Dendritic cell treated with granulocyte-macrophage colony-stimulating factor and Interleukin-4, amounts not matched to agents 40 ng/mL and 50 ng/mL, for 4 days (primary cell): ENCODE measurements at regions not wholly inside any gene's neighbourhood (a gene's known extent, or its start where the extent isn't known, plus 50 kb on each side); places are given as distances from the start of the nearest gene placed in this dataset.

Experiments
- H3K27ac Mint-ChIP-seq: one replicate; pipeline ENCODE4 v1.8.0; 2022; ENCODE audit warnings: mild to moderate bottlenecking, mixed read lengths
- H3K27me3 Mint-ChIP-seq: one replicate; pipeline ENCODE4 v1.8.0; 2022; ENCODE audit warnings: mild to moderate bottlenecking, mixed read lengths
- H3K36me3 Mint-ChIP-seq: one replicate; pipeline ENCODE4 v1.8.0; 2022; ENCODE audit warnings: low read depth, mixed read lengths
- H3K4me1 Mint-ChIP-seq: one replicate; pipeline ENCODE4 v1.8.0; 2022; ENCODE audit warnings: low read depth, mixed read lengths
- H3K4me3 Mint-ChIP-seq: one replicate; pipeline ENCODE4 v1.8.0; 2022; ENCODE audit warnings: mild to moderate bottlenecking, moderate library complexity, mixed read lengths
- H3K9me3 Mint-ChIP-seq: one replicate; pipeline ENCODE4 v1.8.0; 2022; ENCODE audit warnings: mixed read lengths
- intact Hi-C: fragments of 100-400 bp; cut with micrococcal nuclease; formaldehyde crosslinking; loops from one replicate; pipeline ENCODE4 v1.15.0; 2022

DNA sequence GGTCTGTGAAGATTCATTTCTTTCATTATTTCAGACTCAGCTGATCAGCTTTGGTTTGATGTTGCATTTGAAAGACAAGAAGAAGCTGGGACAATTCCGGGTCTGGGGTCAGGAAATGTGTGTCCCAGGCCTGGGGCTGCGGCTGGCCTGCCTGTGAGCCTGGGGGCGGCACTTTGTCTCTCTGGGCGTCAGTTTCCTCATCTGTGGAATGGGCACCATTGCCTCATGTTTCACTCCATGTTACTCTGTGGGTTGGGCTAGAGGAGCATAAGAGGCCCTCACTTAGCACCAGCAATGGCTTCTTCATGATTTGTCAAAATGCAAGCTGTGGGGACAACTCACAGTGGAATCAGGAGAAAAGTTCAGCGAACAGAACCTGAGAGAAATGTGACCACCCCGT, 570.1 kb downstream of the VRK1 start:
- Mint-ChIP-seq H3K4me1 (no peaks in the 10 kb centered on the region), H3K9me3 (no peaks in the 10 kb centered on the region), H3K36me3 (no peaks in the 10 kb centered on the region), H3K4me3 (no peak overlapping the region), H3K27me3 (no peaks in the 10 kb centered on the region), H3K27ac (no peak overlapping the region)
- intact Hi-C loops = no loop called here

- intact Hi-C loops = no loop called here
- H3K9me3 Mint-ChIP-seq = no peaks in the 10 kb centered on the region
- no peaks in the 10 kb centered on the region for H3K27me3 Mint-ChIP-seq
- no peak overlapping the region for H3K4me3 Mint-ChIP-seq
- H3K36me3 Mint-ChIP-seq = no peaks in the 10 kb centered on the region
- H3K27ac Mint-ChIP-seq = no peak overlapping the region
- no peaks in the 10 kb centered on the region for H3K4me1 Mint-ChIP-seq
Observed at GRCh38 chr14:97368049-97368448, 570.9 kb downstream of the VRK1 start.

GRCh38 chr14:97368900-97369564, 571.9 kb downstream of the VRK1 start:
- Mint-ChIP-seq H3K27me3 (peaks cover 2% of the 10 kb centered on the region), H3K36me3 (no peaks in the 10 kb centered on the region), H3K4me1 (no peaks in the 10 kb centered on the region), H3K4me3 (no peak overlapping the region), H3K27ac (no peak overlapping the region), H3K9me3 (no peaks in the 10 kb centered on the region)
- intact Hi-C loops = no loop called here

DNA sequence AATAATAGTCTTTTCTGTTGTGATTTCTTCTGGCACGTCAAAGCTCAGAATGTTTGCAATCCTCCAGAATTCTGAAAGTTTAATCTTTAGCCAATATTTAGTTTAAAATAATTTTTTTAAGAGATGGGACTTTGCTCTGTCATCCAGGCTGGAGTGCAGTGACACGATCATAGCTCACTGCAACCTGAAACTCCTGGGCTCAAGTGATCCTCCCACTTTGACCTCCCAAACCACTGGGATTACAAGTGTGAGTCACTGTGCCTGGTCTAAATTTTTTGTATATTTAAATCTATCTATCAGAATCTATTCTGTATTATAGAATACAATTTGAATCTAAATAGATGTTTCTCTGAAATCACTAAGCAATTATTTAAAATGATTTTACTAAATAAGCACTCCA, 572.7 kb downstream of the VRK1 start:
- Mint-ChIP-seq H3K4me1 (no peaks in the 10 kb centered on the region), H3K36me3 (no peaks in the 10 kb centered on the region), H3K9me3 (no peaks in the 10 kb centered on the region), H3K27me3 (peaks cover 2% of the 10 kb centered on the region), H3K27ac (no peak overlapping the region), H3K4me3 (no peak overlapping the region)
- intact Hi-C loops = no loop called here

DNA sequence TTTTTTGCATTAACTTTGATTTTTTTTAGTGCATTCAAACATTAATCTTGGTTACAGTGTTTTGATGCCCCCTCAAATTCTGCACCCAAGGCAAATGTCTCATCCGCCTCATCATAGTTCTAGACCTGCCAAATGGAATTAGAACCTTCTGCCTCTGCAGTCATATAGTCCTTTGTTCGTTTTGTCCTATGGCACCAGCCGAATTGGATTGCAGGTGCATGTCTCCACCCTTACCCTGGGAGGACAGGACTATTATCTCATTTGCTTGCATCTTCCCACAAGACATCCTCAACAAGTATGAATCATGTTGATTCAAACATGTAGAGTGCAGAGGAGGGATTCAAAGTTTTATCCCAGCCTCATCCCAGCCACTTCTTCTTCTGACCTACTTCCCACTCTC, 579.1 kb downstream of the VRK1 start:
- Mint-ChIP-seq H3K27ac (no peak overlapping the region), H3K4me3 (no peak overlapping the region), H3K9me3 (no peaks in the 10 kb centered on the region), H3K27me3 (peaks cover 6% of the 10 kb centered on the region), H3K4me1 (no peaks in the 10 kb centered on the region), H3K36me3 (no peaks in the 10 kb centered on the region)
- intact Hi-C loops = no loop called here

- Mint-ChIP-seq H3K4me1 (no peaks in the 10 kb centered on the region), H3K27me3 (peaks cover 6% of the 10 kb centered on the region), H3K27ac (no peak overlapping the region)
Observed at GRCh38 chr14:97377550-97377949, 580.4 kb downstream of the VRK1 start.

DNA sequence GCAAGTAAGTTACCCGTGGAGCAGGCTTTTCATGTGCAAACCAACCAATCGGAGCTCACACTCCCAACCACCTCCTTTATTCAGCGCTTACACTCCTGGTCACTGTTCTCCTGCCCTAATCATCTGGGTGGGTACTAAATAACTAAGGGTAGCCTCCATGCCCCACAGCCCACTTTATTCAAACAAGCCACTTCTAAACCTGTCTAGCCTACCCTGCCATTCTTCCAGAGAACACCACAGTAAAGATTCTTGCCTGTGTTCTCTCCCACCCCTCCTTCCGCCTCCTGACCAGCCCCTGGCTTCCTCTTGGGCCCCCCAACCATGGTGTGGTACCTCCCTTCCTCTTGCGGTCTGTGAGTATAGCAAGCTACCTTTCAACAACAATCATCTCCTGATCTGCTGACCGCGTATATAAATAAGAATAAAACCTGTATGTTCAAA, 581.9 kb downstream of the VRK1 start:
- H3K4me1 Mint-ChIP-seq = no peaks in the 10 kb centered on the region
- no peak overlapping the region for H3K4me3 Mint-ChIP-seq
- H3K36me3 Mint-ChIP-seq = no peaks in the 10 kb centered on the region
- H3K27ac Mint-ChIP-seq = no peak overlapping the region
- no peaks in the 10 kb centered on the region for H3K9me3 Mint-ChIP-seq
- intact Hi-C loops = no loop called here
- H3K27me3 Mint-ChIP-seq = peaks cover 4% of the 10 kb centered on the region

More at GRCh38 chr14:97377550-97377949, 580.4 kb downstream of the VRK1 start:
- intact Hi-C loops = no loop called here
- no peak overlapping the region for H3K4me3 Mint-ChIP-seq
- H3K36me3 Mint-ChIP-seq = no peaks in the 10 kb centered on the region
- H3K9me3 Mint-ChIP-seq = no peaks in the 10 kb centered on the region

GRCh38 chr14:97380539-97380941, 583.4 kb downstream of the VRK1 start:
- no peak overlapping the region for H3K27ac Mint-ChIP-seq
- H3K4me1 Mint-ChIP-seq = no peaks in the 10 kb centered on the region
- no peaks in the 10 kb centered on the region for H3K9me3 Mint-ChIP-seq
- H3K36me3 Mint-ChIP-seq = no peaks in the 10 kb centered on the region
- H3K27me3 Mint-ChIP-seq = peaks cover 4% of the 10 kb centered on the region
- intact Hi-C loops = no loop called here
- no peak overlapping the region for H3K4me3 Mint-ChIP-seq

DNA sequence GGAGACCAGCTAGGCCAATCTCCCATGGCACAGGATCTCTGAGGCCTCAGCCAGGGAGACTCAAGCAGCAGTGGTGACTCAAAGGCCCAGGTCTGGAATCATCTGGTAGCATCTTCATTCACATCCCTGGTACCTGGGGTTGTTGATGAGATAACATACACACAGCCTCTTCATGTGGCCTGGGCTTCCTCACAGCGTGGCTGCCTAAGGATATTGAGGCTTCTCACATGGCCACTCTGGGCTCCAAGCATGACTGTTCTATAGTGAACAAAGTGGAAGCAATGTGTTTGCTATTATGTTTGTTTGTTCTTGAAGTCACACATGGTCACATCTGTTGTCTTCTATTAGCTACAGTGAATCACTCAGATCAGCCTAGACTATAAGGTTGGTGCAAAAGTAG, 584.1 kb downstream of the VRK1 start:
- peaks cover 4% of the 10 kb centered on the region for H3K27me3 Mint-ChIP-seq
- no peaks in the 10 kb centered on the region for H3K9me3 Mint-ChIP-seq
- intact Hi-C loops = no loop called here
- H3K4me3 Mint-ChIP-seq = no peak overlapping the region
- no peak overlapping the region for H3K27ac Mint-ChIP-seq
- H3K4me1 Mint-ChIP-seq = no peaks in the 10 kb centered on the region
- no peaks in the 10 kb centered on the region for H3K36me3 Mint-ChIP-seq

DNA sequence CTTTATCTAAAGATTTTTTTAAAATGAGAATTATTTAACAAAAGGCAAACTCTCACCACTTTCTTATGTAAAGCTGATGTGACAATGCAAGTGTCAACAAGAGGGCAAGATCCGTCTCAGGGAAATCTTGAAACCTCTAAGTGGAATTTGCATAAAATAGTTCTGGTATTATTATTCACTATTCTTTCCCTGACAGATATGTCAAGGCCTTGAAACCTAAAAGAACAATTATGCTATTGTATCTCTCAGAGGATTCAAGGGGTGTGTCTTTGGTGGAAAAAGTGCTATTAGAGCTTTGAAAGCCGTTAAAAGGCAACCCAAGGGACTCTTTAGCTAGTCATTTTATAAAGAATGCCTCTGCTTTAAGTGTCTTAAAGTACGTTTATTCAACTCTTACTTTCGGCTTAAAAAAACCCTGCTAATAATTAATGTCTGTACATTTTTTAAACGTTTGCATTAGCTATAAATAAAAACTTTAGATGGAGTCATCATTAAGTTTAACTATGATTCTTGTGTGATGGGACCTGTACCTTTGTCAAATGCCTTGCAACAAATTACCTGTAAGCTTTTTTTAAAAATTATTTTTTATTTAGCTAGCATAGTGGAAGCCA, 585.5 kb downstream of the VRK1 start:
- Mint-ChIP-seq H3K9me3 (no peaks in the 10 kb centered on the region), H3K27ac (no peak overlapping the region), H3K36me3 (no peaks in the 10 kb centered on the region), H3K4me1 (peaks cover 4% of the 10 kb centered on the region), H3K27me3 (peaks cover 8% of the 10 kb centered on the region), H3K4me3 (no peak overlapping the region)
- intact Hi-C loops = no loop called here

DNA sequence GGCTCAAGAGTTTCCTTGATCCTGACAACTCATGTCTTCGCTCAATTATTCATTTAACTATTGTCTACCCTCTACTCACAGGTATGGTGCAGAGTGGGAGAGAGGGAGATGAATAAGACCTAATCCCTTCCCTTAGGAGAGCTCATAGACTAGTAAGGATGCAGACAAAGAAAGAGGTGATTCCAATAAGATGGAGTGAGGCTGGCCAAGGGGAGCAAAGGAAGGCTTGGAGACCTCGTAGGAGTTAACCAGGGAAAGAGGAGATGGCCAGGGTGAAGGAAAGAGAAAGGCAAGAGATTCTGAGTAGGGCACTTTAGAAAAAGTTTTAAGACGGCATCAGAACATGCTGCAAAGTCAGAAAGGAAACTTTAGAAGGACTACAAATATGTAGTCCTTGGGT, 588.5 kb downstream of the VRK1 start:
- no peaks in the 10 kb centered on the region for H3K36me3 Mint-ChIP-seq
- peaks cover 6% of the 10 kb centered on the region for H3K27me3 Mint-ChIP-seq
- H3K9me3 Mint-ChIP-seq = no peaks in the 10 kb centered on the region
- no peak overlapping the region for H3K27ac Mint-ChIP-seq
- intact Hi-C loops = no loop called here
- H3K4me3 Mint-ChIP-seq = no peak overlapping the region
- H3K4me1 Mint-ChIP-seq = peaks cover 4% of the 10 kb centered on the region

GRCh38 chr14:97387252-97387874, 590.2 kb downstream of the VRK1 start:
- H3K4me3 Mint-ChIP-seq = no peak overlapping the region

DNA sequence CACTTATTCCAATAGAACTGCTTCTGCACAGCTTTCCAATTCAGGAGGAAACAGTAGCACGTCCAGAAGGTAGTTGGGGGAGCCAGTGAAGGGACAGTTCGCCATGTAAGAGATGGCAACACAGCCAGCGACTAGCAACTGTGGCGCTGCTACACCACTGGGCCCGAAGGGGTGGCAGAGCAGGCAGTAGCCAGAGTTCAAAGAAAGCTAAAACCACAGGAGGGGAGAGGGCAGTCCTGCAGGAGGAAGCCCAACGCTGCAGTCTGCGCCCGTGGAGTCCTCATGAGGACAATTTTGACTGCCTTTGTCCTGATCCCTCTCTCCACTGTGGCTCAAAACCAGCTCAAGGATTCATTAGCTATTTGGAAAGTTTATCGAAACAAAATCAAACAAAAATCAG, 591.2 kb downstream of the VRK1 start:
- Mint-ChIP-seq H3K27me3 (peaks cover 8% of the 10 kb centered on the region), H3K4me1 (peaks cover 4% of the 10 kb centered on the region), H3K27ac (no peak overlapping the region), H3K36me3 (no peaks in the 10 kb centered on the region), H3K4me3 (no peak overlapping the region), H3K9me3 (no peaks in the 10 kb centered on the region)
- intact Hi-C loops = no loop called here

More at GRCh38 chr14:97387252-97387874, 590.2 kb downstream of the VRK1 start:
- H3K4me1 Mint-ChIP-seq = peaks cover 4% of the 10 kb centered on the region
- intact Hi-C loops = no loop called here
- H3K36me3 Mint-ChIP-seq = no peaks in the 10 kb centered on the region
- peaks cover 7% of the 10 kb centered on the region for H3K27me3 Mint-ChIP-seq
- H3K27ac Mint-ChIP-seq = no peak overlapping the region
- no peaks in the 10 kb centered on the region for H3K9me3 Mint-ChIP-seq

DNA sequence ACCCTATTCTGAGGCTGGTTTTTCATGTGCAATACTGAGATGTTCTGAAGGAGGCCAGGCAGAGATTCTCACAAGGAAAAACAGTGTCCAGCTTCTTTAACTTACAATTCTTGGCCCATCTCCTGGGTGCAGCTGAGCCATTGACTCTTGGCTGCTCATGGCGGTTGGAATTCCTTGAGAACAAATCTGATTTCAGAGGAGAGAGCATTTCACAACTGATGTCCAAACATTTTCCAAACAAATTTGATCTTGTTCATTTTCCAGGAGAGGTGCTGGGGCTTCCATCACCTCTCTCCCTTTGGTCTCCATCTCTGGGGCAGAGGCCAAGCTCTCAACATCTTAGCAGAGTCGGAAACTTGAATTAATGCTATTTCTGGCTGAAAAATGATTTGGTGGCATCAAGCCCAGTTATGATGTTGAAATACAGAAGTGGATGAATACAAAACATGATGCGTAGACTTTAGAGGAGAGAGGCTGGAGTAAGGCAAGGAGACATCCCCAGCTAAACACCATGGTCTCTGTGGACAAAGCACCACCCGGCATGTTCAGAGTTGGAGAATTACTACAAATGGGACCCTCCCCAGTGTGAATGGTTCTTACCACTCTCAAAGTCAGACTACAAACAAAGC, 593.0 kb downstream of the VRK1 start:
- H3K27ac Mint-ChIP-seq = no peak overlapping the region
- H3K27me3 Mint-ChIP-seq = peaks cover 8% of the 10 kb centered on the region
- intact Hi-C loops = no loop called here
- no peaks in the 10 kb centered on the region for H3K9me3 Mint-ChIP-seq
- H3K4me3 Mint-ChIP-seq = no peak overlapping the region
- no peaks in the 10 kb centered on the region for H3K36me3 Mint-ChIP-seq
- H3K4me1 Mint-ChIP-seq = peaks cover 4% of the 10 kb centered on the region
